DMS114 treated with DMSO at 0.1 percent for 48 hours (cell line): ENCODE measurements at regions not wholly inside any gene's neighbourhood (a gene's known extent, or its start where the extent isn't known, plus 50 kb on each side); places are given as distances from the start of the nearest gene placed in this dataset.
"Not testable (repeated sequence)": the region's sequence is repeated elsewhere in the genome, so short reads cannot be mapped to it uniquely, and the experiment has no call there.

ENCODE experiments used
- DNase-seq: peaks from one replicate; lab custom pipeline; 2025; ENCODE audit not compliant: unreplicated experiment; lab: John Stamatoyannopoulos, UW

DNA sequence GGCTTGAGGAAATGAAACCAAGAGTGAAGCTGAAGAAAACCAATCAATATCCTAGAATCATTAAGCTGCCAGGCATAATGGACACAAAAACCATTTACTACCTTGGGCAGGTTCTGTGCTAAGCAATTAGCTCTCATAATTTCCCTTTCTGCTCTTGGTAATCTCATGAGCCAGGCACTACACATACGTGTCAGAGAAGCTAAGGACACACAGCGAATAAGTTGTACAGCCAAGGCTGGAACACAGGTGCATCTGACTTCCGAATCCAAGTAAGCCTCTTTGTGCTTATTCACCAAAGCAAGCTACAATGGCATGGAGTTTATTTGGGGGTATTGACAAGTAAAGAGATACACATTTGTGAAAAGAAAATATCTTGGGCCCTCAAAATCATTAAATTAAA is 1343.9 kb upstream of the MIR17HG start:
- DNase-seq = no peak

DNA sequence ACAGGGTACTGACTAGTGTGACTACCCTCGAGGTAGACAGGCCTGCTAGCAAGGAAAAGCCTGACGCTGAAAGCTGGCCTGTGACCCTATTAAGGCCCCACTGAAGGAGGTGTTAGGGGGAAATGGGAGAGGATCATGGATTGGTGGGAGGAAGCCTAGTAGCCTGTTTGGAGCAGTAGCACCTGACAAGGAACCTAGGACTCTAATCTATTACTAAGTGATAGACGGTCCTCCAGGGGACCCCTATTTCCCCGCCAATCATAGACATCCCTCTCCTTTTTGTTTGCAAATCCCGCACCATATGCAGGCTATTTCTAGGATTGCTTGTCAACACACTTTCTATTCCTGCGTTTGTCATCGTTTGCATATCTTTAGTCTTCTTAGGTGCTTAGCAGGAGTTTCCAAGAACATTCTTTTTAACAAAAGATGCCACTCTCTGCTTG is 1338.8 kb upstream of the MIR17HG start:
- no peak for DNase-seq

DNA sequence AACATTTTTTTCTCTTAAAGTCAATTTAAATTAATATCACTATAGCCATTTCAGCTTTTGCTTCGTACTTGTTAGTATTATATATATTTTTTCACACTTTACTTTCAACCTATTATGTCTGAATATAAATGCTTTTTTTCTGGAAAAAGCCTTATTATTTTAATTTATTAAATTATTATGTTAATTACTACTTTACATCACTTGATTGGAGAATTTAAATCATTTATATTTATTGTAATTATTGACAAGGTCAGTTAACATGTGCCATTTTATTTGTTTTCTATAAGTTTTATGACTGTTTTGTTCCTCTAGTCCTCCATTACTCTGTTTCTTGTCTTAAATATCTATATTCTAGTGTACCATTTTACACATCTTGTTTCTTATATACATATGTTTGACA is 1333.4 kb upstream of the MIR17HG start:
- DNase-seq = no peak

DNA sequence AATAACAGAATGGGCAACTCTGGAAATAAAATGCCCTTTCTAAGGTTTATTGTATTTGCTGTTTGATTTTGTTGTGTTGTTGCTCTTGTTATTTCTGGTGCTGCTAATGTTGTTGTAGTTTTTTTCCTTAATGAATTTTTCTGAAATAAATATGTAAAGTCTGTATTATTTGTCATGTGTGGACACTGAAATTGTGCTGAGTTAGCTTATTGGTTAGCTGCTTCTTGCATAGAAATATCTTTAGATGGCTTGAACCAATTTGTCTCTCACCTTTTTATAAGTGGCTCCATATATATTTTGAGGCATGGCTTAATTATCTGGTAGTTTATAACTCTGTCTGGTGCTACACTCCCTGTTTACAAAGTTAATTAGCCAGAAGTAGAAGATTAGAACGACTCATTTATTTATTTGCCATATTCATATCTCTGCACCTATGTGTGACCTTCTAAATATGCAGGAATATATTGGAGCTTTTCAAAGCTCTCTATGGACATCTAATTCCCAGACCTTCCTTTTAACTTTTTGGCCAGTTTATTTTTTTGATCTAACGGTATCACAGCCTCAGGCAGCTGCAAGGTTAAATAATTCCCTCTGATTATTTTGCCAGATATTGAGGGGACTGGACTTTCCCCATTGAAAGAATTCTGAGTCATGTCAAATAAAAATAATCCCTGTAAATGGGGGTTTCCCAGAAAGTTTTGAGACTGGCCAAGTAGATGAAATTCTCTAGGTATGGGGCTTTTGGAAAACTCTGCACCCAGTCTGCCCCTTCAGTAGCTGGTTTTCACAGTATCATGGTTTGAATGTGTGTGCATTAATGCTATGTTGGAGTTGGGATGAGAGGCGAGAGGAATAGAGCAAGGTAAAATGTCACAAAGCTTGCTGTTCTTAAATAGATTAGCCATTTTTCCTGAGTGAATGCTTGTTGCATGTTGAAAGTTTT is 1331.7 kb upstream of the MIR17HG start:
- DNase-seq = no peak

DNA sequence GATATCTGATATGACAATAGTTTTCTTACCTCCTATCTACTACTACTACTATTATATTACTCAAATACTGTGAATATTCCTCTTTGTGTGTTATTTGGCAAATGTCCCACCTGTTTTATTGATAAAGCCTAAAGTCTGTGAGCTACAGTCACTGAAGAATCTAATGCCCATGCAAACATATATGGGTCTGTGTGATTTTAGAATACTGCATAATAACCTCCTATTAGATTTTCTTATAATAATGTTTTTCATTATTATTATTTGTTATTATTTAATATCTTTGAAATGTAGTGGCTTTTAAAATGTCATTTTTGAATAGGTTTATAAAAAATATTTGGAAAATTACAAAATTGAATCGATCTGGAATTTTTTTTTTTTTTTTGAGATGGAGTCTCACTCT is 1330.8 kb upstream of the MIR17HG start:
- DNase-seq = no peak

- no peak for DNase-seq
Observed at GRCh38 chr13:90020536-90021070, 1326.9 kb upstream of the MIR17HG start.

DNA sequence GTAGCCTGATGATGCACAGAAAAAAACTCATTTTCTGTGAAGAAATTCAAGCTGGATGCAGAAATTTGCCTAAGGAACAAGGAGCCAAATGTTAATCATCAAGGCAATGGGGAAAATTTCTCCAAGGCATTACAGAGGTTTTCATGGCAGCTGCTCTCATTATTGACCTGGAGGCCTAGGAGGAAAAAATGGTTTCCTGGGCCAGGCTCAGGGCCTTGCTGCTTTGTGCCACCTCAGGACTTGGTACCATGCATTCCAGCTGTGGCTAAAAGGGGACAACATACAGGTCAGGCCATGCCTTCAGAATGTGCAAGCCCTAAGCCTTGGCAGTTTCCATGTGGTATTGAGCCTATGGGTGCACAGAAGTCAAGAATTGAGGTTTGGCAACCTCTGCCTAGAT is 1320.1 kb upstream of the MIR17HG start:
- DNase-seq = no peak

GRCh38 chr13:90032313-90032712 is 1315.2 kb upstream of the MIR17HG start:
- no peak for DNase-seq

DNA sequence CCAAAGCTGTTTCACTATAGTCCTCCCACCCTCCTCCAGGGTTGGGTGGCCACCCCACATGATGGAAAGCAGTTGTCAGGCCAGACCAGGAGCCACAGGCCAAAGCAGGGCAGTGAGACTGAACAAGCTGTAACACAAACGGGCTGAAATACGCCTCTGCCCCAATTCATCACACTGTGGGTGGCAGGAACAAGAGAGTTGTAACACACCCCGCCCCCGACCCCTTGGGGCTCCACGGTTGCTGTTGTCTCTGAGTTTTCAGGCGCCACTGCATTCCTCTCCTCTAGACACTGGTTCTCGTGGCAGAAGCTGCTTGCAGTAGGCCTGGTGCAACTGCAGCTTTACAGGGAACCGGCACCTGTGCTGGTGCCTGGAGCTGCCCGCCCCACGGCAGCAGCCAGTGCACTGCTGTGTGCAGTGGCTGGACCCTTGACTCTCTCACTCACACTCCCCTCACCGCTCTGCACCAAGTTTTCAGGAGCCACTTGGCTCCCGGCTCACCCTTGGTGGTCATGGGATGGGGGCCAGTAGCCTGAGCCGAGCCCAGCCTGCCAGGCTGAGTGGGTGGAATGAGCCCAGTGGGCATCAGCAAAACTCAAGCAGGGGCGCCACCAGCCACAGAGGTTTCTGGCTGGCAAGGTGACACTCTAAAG is 1314.5 kb upstream of the MIR17HG start:
- DNase-seq = no peak

DNA sequence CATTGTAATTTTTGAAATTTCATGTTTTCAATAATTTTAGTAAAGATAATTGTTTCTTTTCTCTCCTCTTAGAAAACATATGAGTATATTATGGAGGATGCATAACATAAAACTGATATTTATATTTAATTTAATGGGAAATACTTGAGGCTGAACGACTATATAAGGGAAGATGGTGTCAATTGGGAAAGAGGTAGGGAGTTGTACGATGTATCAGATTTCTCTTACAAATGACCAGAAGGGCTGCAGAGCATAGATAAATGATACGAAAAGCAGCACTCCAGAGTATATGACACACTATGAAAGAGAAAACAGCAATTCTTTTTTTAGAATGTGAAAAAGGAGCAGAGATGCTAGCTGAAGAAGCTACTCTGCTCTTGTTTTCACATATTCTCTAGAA is 1308.0 kb upstream of the MIR17HG start:
- no peak for DNase-seq

- DNase-seq = no peak
Observed at GRCh38 chr13:90047600-90047999, 1299.9 kb upstream of the MIR17HG start.

- DNase-seq = no peak
Observed at GRCh38 chr13:90049989-90050671, 1297.4 kb upstream of the MIR17HG start.

- DNase-seq = no peak
Observed at GRCh38 chr13:90055121-90055520, 1292.4 kb upstream of the MIR17HG start.

DNA sequence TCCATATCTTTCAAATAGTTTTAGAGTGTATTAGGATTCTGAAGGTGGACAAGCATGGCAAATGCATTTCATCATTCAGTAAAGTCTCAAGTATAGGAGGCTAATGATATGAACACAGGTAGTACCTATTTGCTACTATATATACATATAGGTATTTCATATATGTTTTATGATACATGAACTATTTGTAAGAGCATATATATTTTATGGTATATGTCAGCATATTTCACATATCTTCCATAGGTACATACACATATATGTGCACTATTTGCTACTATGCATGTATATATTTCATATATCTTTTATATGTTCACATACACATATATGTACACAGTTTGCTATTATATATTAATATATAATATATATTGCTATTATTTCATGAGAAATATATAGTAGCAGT is 1291.7 kb upstream of the MIR17HG start:
- no peak for DNase-seq

- DNase-seq = not testable (repeated sequence)
Observed at GRCh38 chr13:90064226-90064625, 1283.3 kb upstream of the MIR17HG start.

GRCh38 chr13:90068658-90069057 is 1278.8 kb upstream of the MIR17HG start:
- DNase-seq = no peak

GRCh38 chr13:90070362-90070761 is 1277.1 kb upstream of the MIR17HG start:
- no peak for DNase-seq

GRCh38 chr13:90070837-90071525 is 1276.5 kb upstream of the MIR17HG start:
- no peak for DNase-seq

DNA sequence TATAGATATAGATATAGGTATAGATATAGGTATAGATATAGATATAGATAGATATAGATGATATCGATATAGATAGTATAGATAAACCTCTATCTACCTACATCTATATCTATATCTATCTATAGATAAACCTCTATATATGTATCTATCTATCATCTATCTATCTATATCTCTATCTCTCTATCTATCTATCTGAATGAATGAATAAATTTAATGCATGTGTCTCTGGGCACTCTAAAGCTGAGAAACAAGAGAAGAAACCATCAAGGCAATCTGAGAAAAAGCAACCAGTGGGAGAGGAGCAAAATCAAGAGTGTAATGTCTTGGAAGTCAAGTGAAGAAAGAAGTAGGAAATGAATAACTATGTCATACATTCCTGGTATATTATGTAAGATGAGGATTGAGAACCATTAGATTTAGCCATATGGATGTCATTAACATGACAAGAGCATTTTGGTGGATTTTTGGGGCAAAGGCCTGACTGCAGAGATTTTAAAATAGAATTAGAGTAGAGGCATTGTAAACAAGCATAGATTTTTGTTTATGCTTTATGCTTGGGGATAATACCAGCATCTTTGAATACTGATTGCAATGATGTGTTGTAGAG is 1262.7 kb upstream of the MIR17HG start:
- DNase-seq = no peak

GRCh38 chr13:90089051-90089450 is 1258.4 kb upstream of the MIR17HG start:
- no peak for DNase-seq
